ENCODE measurements at regions not wholly inside any gene's neighbourhood (a gene's known extent, or its start where the extent isn't known, plus 50 kb on each side); places are given as distances from the start of the nearest gene placed in this dataset.

DNA sequence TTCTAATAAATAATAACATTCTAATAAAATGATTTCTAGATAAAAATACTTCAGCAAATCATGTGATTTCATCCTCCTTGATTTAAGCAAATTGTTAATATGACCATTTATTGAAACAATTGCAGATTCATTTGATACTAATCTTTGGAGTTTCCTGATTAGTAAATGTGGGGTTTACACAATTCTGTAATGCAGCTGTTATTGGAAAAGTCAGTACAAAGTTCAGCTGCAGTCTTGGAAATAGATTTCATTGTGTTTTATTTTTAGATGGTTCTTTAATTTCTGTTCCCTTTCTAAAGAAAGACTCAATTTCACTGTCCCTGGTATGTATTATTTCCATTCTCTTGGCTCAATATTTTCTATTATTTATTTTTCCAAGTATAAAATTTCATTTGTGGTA lies 342.0 kb downstream of the TBC1D32 start (continued):
- no peak for TF ChIP-seq TAF7 (optimal IDR thresholded peaks at IDR 0.05; ENCODE audit: borderline replicate concordance, low read depth, low read length)

DNA sequence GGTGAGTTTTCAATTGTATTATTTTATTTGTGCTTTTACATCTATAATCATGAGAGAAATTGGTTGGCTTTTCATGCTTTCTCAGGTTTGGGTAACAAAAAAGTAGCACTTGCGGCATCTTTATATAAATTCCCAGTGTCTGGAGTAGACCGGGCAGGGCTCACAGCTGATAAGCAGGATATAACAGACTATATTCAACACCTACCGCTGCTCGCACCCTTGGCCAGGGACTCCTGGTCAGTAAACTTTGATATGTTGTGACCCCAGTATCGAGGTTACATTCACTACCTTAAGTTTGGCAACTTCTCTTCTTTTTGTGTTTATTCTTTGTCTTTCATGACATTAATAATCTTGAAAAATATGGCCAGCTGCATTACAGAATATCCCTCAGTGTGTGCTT lies 343.4 kb downstream of the TBC1D32 start:
- no peak for DNase-seq (ENCODE audit: low read depth in 1 of 2, low spot score in 2 of 2)
- 98% methylated on average over 5 of the region's 5 CpGs; no CpG with 5 or more reads in 1 of the 2 experiments for WGBS, 2 experiments (ENCODE audit: extremely low coverage in 1 of 2, insufficient coverage in 1 of 2, insufficient read length in 1 of 2, insufficient replicate concordance in 2 of 2, low coverage in 1 of 2, low lambda C conversion rate in 2 of 2, missing lambda C conversion rate in 1 of 2)
- Histone ChIP-seq H4K20me1 (replicated peaks in 1 of 2; ENCODE audit: control insufficient read depth in 1 of 2, insufficient read depth in 2 of 2, low read length in 2 of 2) (no peaks in the 10 kb centered on the region), H3K56ac (replicated peaks; ENCODE audit: insufficient read length, low read depth, low read length) (no peak overlapping the region), H3K18ac (ENCODE audit: extremely low read depth, low read length) (no peak overlapping the region), H3K4me2 (ENCODE audit: insufficient read depth in 1 of 2, low read depth in 2 of 2, low read length in 2 of 2) (no peak overlapping the region), H3K9me3 (ENCODE audit: insufficient read depth in 2 of 2, low read depth in 1 of 2, low read length in 1 of 2) (no peaks in the 10 kb centered on the region), H3K27ac (ENCODE audit: low read depth, low read length) (no peak overlapping the region), H2BK120ac (replicated peaks; ENCODE audit: low read depth, low read length) (no peak overlapping the region), H4K91ac (replicated peaks; ENCODE audit: insufficient read length, low read length) (no peak overlapping the region), H3K27me3 (replicated peaks in 1 of 4; ENCODE audit: control insufficient read depth in 3 of 4, extremely low read depth in 1 of 4, insufficient read depth in 3 of 4, low read length in 3 of 4) (no peaks in the 10 kb centered on the region), H3K79me1 (ENCODE audit: low read depth, low read length) (no peaks in the 10 kb centered on the region), H2BK12ac (ENCODE audit: low read depth, low read length) (no peak overlapping the region), H3K9ac (replicated peaks in 1 of 4; ENCODE audit: extremely low read depth in 1 of 4, low read depth in 3 of 4, low read length in 3 of 4) (no peak overlapping the region), H3K23me2 (ENCODE audit: low read depth, low read length) (no peaks in the 10 kb centered on the region), H2BK15ac (ENCODE audit: low read length) (no peak overlapping the region), H3K36me3 (ENCODE audit: control insufficient read depth in 2 of 4, insufficient read depth in 4 of 4, low read length in 3 of 4) (no peaks in the 10 kb centered on the region), H3K79me2 (ENCODE audit: control insufficient read depth in 1 of 2, insufficient read depth in 2 of 2, low read length in 2 of 2) (no peaks in the 10 kb centered on the region), H3K14ac (ENCODE audit: insufficient read length) (no peak overlapping the region), H4K8ac (ENCODE audit: extremely low read depth, insufficient read depth, low read length) (no peak overlapping the region), H2BK20ac (ENCODE audit: low read length) (no peak overlapping the region), H3K4me1 (replicated peaks in 1 of 4; ENCODE audit: control insufficient read depth in 3 of 4, insufficient read depth in 4 of 4, low read length in 3 of 4) (no peaks in the 10 kb centered on the region), H3K4me3 (ENCODE audit: extremely low read depth in 1 of 4, insufficient read depth in 2 of 4, low read depth in 3 of 4, low read length in 4 of 4) (no peak overlapping the region), H2AFZ (ENCODE audit: low read length) (no peak overlapping the region), H2BK5ac (ENCODE audit: low read depth, low read length) (no peak overlapping the region), H3K4ac (replicated peaks; ENCODE audit: insufficient read length, low read depth, low read length) (no peak overlapping the region), H3K23ac (ENCODE audit: insufficient read length) (no peak overlapping the region), H4K5ac (ENCODE audit: insufficient read length, low read depth, low read length) (no peak overlapping the region), H2AK5ac (ENCODE audit: low read depth, low read length) (no peak overlapping the region)
- ChIA-PET CTCF (ENCODE audit: partially characterized antibody) (interaction anchor here (0.7 to 1.0 kb wide), 2 partner anchors 9 to 58 kb away, joined by 3 read pairs; no protein-coding TSS in a partner anchor), POLR2A (ENCODE audit: partially characterized antibody) (no interaction called here)
- FAIRE-seq, result no peak
- TF ChIP-seq SIN3A (conservative IDR thresholded peaks at IDR 0.05 in 1 of 2, IDR thresholded peaks at IDR 0.05 in 1 of 2; ENCODE audit: low read depth in 1 of 2, low read length in 2 of 2), result no peak
- no peak for TF ChIP-seq ASH2L (IDR thresholded peaks at IDR 0.05; ENCODE audit: low read length)
- no peak for TF ChIP-seq HDAC2 (IDR thresholded peaks at IDR 0.05; ENCODE audit: borderline replicate concordance in 1 of 2, low read depth in 2 of 2, low read length in 2 of 2)
- TF ChIP-seq POLR2AphosphoS5 (IDR thresholded peaks at IDR 0.05; ENCODE audit: low read depth, low read length), result no peak
- TF ChIP-seq EGR1 (IDR thresholded peaks at IDR 0.05; ENCODE audit: borderline replicate concordance, low read depth, low read length), result no peak
- TF ChIP-seq, protein P1, sequence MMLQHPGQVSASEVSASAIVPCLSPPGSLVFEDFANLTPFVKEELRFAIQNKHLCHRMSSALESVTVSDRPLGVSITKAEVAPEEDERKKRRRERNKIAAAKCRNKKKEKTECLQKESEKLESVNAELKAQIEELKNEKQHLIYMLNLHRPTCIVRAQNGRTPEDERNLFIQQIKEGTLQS (IDR thresholded peaks at IDR 0.05; ENCODE audit: insufficient read depth, low read depth, low read length), result no peak
- TF ChIP-seq BRCA1 (IDR thresholded peaks at IDR 0.05; ENCODE audit: low read depth, low read length), result no peak
- TF ChIP-seq CHD2 (IDR thresholded peaks at IDR 0.05; ENCODE audit: low read length), result no peak
- TF ChIP-seq TBP (IDR thresholded peaks at IDR 0.05; ENCODE audit: low read depth, low read length), result no peak
- TF ChIP-seq GABPA (IDR thresholded peaks at IDR 0.05; ENCODE audit: borderline replicate concordance, insufficient read depth, low read length), result no peak
- no peak for TF ChIP-seq SP1 (IDR thresholded peaks at IDR 0.05; ENCODE audit: low read depth, low read length)
- TF ChIP-seq POU5F1 (IDR thresholded peaks at IDR 0.05; ENCODE audit: low read depth, low read length), result no peak
